K562 (cell line): ENCODE measurements at regions not wholly inside any gene's neighbourhood (a gene's known extent, or its start where the extent isn't known, plus 50 kb on each side); places are given as distances from the start of the nearest gene placed in this dataset.

Source experiments
- SRSF3 ChIP-seq: fragments of 200-400 bp; formaldehyde crosslinking; IDR thresholded peaks from 2 replicates; pipeline ENCODE4 v1.6.1; 2016; ENCODE audit warnings: mild to moderate bottlenecking, low read length, moderate library complexity; ENCODE audit not compliant: insufficient read depth
- ZFX ChIP-seq: sonication (generic); formaldehyde crosslinking; IDR thresholded peaks from 2 replicates; pipeline ENCODE4 v1.8.0; 2022; ENCODE audit warnings: mild to moderate bottlenecking, missing genetic modification reagents, moderate library complexity

- no peak for TF ChIP-seq SRSF3
- no peak for TF ChIP-seq ZFX (CRISPR knock-in tag)
Measured at GRCh38 chr9:119829186-119829585, 460.0 kb upstream of the BRINP1 start.
